Inflammatory macrophage treated with lipopolysaccharide for 4 hours (primary cell): ENCODE measurements at regions not wholly inside any gene's neighbourhood (a gene's known extent, or its start where the extent isn't known, plus 50 kb on each side); places are given as distances from the start of the nearest gene placed in this dataset.

ENCODE experiments used
- DNase-seq: peaks from one replicate; pipeline ENCODE4 v3.0.0-alpha.2; 2020

DNA sequence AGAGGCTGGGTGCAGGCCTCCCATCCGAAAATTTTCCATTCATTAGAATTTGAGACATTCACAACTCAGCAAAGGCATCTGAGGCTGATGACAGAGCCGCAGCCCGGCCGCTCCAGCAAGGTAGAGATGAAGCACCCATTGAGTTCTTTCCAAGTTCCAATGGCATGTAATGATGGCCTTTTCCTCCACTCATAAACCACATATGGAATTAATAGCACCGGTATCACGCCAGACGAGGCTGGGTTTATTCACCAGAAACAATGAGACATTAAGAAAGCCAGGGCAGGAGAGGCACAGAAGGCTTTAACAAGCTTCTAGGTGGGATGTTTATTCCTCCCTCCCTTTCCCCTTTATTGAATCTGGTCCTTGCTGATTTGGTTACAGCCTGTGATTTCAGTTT, 534.4 kb downstream of the MN1 start:
- no peak for DNase-seq

DNA sequence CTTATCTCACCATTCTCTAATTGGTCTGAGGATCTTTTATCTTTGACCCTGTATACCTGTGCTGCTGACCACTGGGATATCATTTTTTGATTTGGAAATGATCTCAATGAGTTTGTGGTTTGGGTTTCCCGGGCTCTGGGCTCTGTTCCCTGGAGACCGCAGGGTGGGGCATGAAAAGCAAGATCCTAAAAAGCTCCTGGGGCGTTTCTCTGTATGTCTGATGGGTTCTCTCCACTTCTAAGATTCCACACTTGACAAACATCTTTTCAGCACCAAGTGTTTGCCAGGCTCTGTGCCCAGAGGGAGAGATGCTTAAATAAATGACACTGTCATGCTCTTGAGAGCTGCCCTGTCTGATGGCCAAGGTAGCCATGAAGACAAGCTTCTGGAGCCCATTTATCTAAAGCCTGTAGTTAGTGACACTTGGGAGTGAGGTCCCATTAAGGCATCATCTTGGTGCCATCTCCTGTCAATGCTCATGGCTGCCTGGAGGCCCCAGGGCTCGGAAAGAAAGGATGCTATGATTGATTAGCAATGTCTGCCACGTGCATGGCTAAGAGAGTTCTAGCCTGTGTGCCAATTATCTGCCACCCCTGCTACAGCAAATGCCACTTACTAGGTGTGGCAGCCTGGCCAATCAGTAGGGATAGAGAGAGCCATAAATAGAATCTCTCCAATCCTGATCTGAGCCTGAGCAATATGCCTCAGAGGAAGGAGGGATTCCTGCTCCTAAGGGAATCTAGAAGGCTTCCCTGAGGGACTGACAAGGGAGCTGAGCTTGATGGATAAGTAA, 531.6 kb downstream of the MN1 start:
- DNase-seq = no peak

DNA sequence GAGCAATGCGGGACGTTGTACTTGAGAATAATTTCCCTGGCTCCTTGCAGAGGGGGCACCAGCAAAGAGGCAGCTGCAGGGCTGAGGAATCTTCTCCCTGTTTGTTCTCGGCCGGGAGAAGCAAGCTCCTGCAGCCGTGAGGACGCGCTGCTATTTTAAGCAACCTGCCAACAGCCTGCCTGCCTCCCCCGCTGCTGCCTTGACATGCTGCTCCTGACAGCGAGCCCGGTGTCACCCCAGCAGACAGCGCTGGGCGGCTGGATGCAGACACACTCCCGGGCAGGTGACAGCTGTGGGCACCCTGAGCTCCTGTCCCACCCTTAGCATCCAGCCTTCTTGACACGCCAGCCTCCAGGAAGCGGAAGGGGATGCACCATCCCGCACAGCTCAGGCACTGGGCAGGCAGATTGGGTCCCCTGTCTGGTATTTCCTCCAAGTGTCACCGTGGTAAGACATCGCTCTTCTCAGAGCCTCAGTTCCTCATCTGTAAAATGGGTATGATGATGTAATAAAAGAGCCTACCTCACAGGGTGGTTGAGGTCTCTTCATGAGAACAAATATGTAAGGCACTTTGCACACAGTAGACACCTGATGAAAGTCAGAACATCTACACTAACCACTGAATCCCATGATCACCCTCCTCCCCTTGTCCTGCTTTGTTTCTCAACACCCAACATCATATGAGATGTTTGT, 530.6 kb downstream of the MN1 start:
- DNase-seq = no peak

DNA sequence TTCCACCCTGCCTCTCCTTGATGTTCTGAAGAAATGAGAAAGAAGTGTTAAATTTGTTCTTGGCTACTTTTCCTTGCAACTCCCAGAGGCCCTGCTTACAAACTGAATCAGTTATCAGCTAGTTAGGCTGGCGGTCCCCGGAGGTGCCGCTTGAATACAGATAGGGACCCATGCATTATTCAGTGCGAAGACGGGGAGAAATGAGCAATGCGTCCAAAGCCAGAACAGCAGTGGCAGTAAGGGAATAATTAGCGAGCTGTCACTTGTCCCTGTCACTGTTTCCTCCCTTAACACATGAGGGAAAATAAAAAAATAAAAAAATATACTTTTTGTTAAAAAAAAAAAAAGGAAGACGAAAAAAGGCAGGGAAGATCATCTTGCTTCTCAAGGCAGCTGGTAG, 528.1 kb downstream of the MN1 start:
- DNase-seq = no peak

DNA sequence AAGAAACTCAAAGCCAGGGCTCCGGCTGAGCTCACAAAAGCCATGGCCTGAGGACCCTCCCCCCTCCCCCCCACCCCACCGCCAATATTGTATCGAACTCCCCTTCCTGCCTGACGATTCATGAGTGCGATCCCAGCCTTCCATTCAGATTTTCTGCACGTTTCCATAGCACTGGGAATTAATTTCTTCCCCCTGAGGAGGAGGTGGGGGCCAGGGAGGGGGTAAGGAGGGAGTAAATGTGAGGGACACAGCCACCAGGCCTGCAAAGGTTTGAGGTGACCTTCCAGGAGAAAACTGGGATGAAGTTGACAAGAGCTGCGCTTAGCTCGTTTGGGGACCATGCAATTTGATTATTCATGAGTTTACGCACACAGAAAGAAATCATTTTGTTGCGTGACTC, 527.7 kb downstream of the MN1 start:
- DNase-seq = no peak

DNA sequence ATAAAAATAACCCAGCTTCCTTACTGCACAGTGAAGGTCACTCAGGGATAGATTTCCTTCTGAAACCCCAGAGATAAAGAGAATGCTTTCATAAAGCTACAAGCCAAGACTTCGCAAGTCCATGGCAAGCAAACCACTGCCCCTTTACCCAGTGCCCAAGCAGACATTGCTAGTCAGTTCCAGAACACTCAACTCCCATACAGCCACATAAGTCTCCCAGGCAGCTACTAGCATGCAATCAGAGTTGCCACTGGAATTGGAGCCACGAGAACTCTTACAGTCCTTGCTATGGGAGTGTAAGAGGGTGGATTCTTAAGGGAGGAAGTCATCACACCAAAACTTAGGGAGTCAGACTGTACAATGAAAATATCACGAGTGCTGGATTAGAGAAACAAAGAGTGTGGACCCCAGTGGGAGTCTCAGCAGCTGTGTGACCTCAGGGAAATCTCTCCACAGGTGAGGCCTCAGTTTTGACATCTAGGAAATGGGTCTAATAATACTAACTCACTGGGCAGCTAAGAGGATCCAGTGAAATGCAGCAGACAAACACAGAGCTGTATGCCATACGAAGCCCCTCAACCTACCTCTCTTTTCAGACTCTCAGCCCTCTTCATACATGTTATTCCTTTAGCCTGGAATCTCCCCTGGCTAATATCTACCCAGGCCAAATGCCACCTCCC, 526.6 kb downstream of the MN1 start:
- DNase-seq = no peak

DNA sequence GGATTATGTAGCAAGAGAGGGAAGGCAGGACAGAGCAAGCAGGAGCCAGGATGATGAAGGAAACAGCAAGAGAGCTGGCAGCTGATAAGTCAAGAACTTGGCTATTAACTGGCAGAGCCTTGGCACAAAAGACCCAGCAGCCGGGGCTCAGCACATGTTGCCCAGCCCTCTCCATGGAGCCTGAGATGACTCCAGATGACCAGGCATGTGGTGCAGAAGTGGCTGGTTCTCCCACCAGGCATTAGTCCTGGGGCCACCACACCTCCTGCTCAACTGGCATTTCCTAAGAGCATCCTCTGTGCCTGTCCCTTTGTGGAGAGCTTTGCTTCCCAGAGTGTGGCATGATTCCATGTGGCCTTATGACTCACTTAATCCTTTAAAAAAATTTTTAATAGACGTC, 522.6 kb downstream of the MN1 start:
- no peak for DNase-seq

DNA sequence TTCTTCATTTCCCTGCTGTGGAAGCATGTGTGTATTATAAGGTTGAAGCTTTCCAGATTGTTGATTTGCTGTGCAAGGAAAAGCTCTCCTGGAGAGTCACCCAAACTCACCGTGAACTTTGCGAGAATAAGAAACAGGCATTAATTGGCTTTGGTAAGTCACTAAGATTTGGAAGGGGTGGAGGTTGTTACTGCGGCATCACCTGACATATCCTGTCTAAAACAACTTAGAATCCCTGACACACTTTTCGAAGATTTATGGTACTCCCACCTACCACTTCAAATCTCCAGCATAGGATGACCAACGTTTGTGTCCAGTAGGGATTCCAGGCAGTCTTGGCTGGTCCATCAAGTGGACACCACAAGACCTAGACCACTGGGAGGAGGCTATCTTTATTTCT, 518.3 kb downstream of the MN1 start:
- DNase-seq = no peak

DNA sequence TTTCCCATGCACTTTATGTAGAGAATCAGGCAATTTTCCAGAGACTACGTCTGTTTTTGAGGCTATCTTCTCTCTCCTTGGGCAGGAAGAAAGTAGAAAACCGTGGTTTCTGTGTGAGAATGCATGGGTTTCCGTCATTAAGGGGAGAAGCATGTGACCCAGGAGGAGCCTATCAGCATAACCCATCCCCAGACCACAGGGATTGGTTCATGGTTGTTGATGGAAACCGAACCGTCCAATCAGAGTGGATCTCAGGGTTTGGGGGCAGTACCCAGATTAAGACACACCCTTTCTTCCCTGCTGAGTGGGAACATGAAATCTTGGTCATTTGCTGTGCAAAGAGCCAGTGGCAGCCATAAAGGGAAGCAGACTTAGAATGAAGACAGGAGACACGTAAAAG, 517.8 kb downstream of the MN1 start:
- no peak for DNase-seq

DNA sequence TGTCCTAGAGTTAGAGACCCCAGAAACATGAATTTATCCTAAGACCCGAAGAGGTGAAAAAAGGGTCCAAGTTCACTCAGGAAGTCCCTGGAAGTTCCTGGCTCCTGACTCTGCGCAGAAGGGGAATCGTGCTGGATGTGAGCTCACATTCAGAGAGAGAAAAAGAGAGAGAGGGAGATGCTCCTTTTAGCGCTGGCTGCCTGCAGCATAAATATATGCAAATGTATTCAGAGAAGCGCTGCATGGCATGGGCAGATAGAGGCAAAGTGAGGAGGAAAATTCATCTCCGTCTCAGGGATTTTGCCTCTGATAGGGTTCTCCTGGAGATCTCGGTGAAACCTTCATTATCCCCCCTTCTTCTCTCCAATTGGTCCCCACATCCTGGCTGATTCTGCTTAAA, 517.2 kb downstream of the MN1 start:
- DNase-seq = no peak

DNA sequence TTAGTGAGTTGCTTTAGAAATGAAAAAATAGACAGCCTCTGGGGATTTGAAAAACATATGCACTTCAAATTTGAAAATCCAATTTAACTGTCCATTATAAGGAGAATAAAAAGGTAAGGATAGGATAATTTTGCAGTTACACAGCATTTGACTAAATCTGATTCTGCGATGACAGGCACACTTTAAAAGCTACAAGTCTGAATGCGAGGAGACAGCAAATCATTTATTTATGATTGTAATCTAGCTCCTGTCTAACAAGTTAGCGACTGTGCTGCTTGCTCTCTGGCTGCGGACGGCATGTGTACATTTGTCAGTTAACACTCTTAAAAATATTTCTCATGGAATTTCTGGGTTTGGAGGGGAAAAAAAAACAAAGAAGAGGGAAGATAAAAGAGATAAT, 514.8 kb downstream of the MN1 start:
- DNase-seq = no peak

DNA sequence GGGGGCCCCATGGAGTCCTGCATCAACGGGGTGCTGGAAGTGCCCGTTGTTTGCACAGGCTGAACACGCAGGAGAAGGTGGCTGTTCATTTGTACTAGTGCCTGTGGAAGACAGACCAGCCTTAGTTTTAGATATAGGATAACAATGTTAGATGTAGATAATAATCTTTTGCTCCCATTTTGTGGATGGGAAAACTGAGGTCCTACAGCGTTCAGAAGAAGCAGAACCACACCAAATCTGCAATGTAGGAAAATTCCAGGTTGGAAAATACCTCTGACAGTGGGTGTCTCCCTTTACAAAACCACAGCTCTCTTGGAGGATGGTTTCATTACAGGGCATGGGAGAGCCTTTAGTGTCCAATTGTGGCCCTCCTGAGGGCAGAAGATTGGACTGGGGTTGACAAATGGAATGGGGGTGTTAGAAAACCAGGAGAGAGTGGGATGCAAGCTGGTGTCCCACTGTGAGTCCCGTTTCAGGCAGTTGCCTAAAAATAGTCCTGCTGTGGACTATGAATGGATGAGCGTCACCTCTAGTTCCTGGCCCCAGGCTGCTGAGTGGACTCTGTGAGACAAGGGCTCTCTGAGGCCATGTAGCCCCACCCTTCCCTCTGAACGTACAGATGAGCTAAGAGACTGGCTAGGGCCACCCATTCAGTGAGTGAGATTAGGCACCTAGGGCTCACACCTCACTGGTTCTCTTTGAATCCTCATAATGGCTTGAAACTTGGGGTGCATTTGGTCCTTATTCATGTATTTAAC, 508.8 kb downstream of the MN1 start:
- DNase-seq = no peak

DNA sequence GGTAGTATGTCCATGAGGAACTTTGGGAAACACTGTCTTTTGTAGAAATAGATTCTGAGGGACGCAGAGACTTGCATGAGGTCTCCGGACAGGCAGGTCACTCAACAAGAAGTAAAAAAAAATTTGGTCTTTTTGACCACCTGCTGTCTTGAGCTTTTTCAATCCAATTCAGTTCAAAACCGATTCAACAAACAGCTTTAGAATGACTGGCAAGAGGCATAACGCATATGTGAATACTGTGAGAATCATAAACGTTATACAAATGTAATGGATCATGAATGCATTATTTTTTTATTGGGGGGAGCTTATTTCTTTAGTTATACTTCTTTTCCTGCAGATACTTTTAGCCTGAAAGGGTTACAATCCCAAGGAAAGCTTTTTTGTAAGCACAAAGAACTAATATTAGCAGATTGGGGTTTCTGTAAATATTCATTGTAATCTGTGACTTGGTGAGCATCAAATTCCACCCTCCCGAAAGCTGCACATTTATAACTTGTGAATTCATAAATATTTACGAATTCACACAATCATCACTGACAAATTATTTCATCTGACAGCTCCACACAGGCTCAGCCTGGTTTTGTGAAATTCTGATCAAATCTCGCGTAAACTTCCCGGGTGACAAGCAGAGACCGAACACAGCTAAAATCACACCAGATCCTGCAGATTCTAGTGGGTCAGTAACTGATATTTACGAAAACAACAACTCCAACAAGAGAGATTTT, 507.7 kb downstream of the MN1 start:
- DNase-seq = no peak

DNA sequence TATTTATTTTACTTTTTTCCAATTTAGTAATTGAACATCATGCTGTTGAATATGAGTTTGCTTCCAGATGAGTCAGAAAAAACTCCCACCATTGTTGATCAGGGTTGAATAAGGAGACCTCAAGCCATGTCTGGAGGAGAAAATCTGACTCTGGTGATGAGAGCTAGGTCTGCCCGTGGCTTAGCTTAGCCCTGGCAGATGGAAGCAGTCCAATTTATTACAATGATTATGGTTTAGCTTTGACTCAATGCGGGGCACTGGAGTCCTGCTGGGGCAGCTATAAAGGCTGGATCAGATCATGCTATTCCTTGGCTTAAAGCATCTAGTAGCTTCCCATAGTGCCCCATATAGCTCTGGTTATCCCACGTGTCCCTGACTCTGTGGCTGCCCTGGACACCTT, 506.5 kb downstream of the MN1 start:
- no peak for DNase-seq

DNA sequence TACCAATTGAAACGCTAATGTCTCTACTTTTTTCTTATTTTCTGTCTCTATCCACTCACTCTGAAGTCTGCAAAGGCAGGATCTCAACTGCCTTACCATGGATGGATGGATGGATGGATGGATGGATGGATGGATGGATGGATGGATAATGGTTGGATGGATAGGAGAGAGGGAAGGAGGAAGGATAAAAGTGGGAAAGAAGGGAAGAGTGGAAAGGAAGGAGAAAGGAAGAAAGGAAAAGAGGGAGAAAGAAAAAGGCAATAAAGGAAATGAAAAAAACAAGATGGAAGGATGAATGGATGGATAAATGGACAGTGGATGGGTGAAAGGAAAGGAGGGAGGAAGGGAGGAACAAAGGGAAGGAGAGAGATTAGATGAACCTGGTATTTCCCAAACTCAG, 506.0 kb downstream of the MN1 start:
- no peak for DNase-seq

DNA sequence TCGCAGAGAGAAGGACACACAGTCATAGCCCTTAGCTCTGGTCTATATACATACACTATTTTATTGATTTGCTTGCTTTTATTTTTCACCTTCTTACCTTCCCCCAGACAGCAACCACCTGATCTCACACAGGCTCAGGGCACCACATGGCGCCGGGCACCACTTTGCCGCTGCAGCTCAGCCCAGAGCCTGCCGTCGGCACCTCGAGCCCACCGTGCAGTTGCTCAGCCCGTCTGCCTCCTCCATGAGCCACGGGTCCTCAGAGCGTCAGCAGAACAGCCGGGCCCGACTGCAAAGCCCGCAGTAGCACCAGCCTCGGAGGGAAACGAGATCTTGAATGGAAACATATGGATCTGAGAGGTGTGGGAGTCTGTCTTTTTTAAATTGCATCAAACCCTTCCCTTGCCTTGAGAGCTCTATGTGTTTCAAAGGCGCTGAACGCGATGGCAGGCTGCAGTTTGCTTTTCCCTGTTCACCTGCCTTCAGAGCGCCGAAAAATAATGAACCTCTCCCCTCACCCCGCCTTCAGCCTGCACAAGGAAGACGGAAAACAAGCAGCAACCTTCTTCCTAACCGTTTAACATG, 505.4 kb downstream of the MN1 start:
- no peak for DNase-seq

DNA sequence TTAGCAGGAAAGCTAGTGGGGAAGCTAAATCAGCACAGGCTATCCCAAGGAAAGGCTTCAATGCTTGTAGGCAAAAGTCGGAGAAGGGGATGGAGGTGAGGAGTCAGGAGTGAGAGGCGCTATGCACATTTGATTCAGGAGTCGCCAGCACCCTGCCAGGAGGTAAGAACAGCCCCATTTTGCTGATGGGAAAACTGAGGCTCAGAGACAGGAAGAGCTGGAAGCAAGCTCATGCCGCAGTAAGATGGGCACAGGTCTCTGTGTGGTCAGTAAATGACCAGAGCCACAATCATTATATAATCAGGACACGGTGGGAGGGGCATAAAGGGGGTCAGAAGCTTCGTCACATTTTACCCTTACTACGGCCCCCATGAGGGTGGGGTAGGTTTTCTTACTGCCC, 504.4 kb downstream of the MN1 start:
- no peak for DNase-seq

DNA sequence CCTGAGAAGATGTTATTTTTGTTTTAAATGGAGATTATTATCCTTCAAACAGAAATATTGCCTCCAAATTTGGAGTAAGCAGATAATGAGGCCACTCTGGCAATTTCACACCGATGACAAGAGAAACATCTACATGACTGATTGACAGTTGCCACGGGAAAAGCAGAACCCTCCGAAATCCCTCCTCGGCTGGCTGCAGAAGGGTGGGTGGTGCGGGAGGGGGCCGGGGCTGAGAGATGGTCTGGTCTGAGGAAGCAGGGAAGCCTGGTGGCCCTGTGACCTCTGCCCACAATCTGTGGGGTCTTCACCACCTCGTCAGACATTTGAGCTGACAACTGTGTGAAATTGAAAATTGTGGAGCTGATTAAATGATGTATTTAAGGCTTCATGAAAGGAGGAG, 503.2 kb downstream of the MN1 start:
- no peak for DNase-seq

DNA sequence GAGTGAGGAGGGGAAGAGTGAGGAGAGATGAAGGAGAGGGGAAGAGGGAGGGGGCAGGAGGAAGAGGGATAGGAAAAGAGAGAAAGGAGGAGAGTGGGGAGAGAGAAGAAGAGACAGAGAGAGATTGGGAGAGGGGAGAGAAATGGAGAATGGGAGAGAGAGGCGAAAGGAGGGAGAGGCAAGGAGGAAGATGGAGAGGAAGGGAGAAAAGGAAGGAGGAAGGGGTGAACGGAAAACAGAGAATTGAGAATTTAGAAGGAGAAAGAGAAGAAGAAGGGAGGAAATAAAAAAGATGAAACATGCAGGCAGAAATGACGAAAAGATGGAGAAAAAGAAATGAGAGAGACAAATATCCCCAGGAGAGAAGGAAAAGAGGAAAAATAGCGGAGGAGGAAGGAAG, 502.8 kb downstream of the MN1 start:
- DNase-seq = no peak

DNA sequence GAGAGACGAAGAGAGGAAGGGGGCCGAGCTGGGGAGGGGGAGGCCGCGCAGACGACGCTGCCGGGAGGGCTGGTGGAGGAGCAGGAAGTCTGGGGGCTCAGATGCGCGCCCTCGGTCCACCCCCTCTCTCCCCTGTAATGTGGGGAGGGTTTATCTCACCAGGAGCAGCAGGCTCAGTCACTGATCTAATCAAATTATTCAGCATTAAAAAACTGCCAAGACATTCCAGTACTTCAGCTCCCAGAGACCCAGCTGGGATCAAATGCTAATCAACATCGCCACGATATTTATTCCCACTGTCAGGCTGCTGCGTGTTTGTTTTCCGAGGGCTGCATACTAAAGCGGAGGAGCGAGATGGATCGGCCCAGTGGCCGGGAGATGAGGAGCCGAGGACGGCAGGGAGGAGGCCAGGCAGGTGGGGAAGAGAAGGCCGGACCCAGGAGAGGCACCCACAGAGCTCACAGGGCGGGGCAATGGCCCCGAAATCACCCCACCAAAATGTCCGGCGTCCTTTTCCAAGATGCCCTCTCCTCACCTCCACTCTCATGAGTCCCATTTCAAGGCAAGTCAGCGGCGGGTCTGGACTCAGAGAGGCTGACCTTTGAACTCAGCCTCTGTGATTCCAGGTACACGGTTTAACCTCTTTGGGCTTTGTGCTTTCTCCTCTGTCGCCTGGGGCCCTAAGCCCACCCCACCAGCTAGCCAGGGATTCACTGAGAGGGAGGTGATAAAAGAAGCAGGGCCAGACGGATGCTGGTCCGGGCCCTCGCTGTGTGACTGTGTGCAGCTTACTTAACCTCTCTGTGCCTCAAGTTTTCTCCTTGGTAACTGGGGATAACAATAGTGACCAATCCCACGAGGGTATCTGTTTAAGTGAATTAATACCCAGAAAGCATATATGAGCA, 502.1 kb downstream of the MN1 start:
- DNase-seq = no peak
